ENCODE measurements at regions not wholly inside any gene's neighbourhood (a gene's known extent, or its start where the extent isn't known, plus 50 kb on each side); places are given as distances from the start of the nearest gene placed in this dataset.
"Not testable (repeated sequence)": the region's sequence is repeated elsewhere in the genome, so short reads cannot be mapped to it uniquely, and the experiment has no call there.

GRCh38 chr16:35102780-35103403 lies 1643.5 kb downstream of the TP53TG3F start:
- peak; percentile 69 for DNase-seq (ENCODE audit: low read depth)
- no peak overlapping the region for H3K4me3 ChIP-seq (ENCODE audit: low read depth, low read length)
- TF ChIP-seq CTCF (IDR thresholded peaks at IDR 0.05; ENCODE audit: low read depth, low read length) = peak; percentile 98
- no peak for TF ChIP-seq MYC (IDR thresholded peaks at IDR 0.05; ENCODE audit: low read depth, low read length)

- not testable (repeated sequence) for DNase-seq (ENCODE audit: low read depth); H3K4me3 ChIP-seq (ENCODE audit: low read depth, low read length)
These were observed 1652.4 kb downstream of the TP53TG3F start for GRCh38 chr16:35111772-35112171.

GRCh38 chr16:35131429-35131828 lies 1672.0 kb downstream of the TP53TG3F start:
- TF ChIP-seq CTCF (IDR thresholded peaks at IDR 0.05; ENCODE audit: low read depth, low read length) (no peak), MYC (IDR thresholded peaks at IDR 0.05; ENCODE audit: low read depth, low read length) (no peak), POLR2A (IDR thresholded peaks at IDR 0.05; ENCODE audit: extremely low read depth, insufficient read length) (no peak), MAX (IDR thresholded peaks at IDR 0.05; ENCODE audit: low read depth, low read length) (no peak)
- H3K4me3 ChIP-seq (ENCODE audit: low read depth, low read length) = no peak overlapping the region
- DNase-seq (ENCODE audit: low read depth) = no peak

- TF ChIP-seq MYC (IDR thresholded peaks at IDR 0.05; ENCODE audit: low read depth, low read length) (no peak), POLR2A (IDR thresholded peaks at IDR 0.05; ENCODE audit: extremely low read depth, insufficient read length) (no peak), CTCF (IDR thresholded peaks at IDR 0.05; ENCODE audit: low read depth, low read length) (no peak), MAX (IDR thresholded peaks at IDR 0.05; ENCODE audit: low read depth, low read length) (no peak)
- no peak overlapping the region for H3K4me3 ChIP-seq (ENCODE audit: low read depth, low read length)
- DNase-seq (ENCODE audit: low read depth) = no peak
These were observed 1675.1 kb downstream of the TP53TG3F start for GRCh38 chr16:35134471-35134870.

- H3K4me3 ChIP-seq (ENCODE audit: low read depth, low read length) = no peak overlapping the region
- DNase-seq (ENCODE audit: low read depth) = no peak
- no peak for TF ChIP-seq CTCF (IDR thresholded peaks at IDR 0.05; ENCODE audit: low read depth, low read length)
These were observed 1681.0 kb downstream of the TP53TG3F start for GRCh38 chr16:35140293-35140986.

- TF ChIP-seq CTCF (IDR thresholded peaks at IDR 0.05; ENCODE audit: low read depth, low read length) = no peak
- TF ChIP-seq MAX (IDR thresholded peaks at IDR 0.05; ENCODE audit: low read depth, low read length) = no peak
- no peak for TF ChIP-seq MYC (IDR thresholded peaks at IDR 0.05; ENCODE audit: low read depth, low read length)
- no peak for TF ChIP-seq POLR2A (IDR thresholded peaks at IDR 0.05; ENCODE audit: extremely low read depth, insufficient read length)
- H3K4me3 ChIP-seq (ENCODE audit: low read depth, low read length) = no peak overlapping the region
- no peak for DNase-seq (ENCODE audit: low read depth)
These were observed 1681.9 kb downstream of the TP53TG3F start for GRCh38 chr16:35141303-35141702.

Measured in NB4 (cell line).